NCI-H2227 (cell line): ENCODE measurements at regions not wholly inside any gene's neighbourhood (a gene's known extent, or its start where the extent isn't known, plus 50 kb on each side); places are given as distances from the start of the nearest gene placed in this dataset.
"Not testable (repeated sequence)": the region's sequence is repeated elsewhere in the genome, so short reads cannot be mapped to it uniquely, and the experiment has no call there.

Source experiments
- DNase-seq: peaks from one replicate; lab custom pipeline; 2025; ENCODE audit not compliant: unreplicated experiment; lab: John Stamatoyannopoulos, UW

GRCh38 chr1:228847451-228847850 lies 112.2 kb downstream of the RHOU start:
- not testable (repeated sequence) for DNase-seq

- no peak for DNase-seq
These were observed 113.1 kb downstream of the RHOU start for GRCh38 chr1:228848406-228848805.

DNA sequence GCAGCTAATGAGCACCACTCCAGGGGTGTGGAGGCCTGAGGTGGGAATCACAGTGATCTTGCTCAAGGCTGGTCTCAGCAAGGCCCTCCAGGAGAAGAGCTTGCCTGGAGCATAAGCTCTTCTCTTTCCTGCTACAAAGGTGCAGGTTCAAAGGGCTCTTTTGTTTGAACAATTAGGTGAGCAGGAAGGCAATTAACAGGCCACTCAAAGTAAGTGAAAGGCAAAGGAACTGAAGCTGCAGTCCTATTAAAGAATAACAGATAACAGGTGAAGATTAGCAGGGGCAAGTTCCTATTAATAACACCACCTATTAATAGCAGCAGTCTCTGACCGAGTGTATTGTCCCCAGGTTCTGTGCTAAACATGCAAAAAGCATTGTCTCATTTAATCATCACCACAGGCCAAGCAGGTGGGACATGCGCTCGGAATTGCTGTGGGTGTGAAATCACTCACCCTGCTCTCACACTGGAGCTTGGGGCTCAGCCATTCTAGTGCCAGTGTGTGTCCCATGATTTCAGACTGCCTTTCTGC lies 113.8 kb downstream of the RHOU start:
- DNase-seq: no peak

- DNase-seq: no peak
These were observed 115.1 kb downstream of the RHOU start for GRCh38 chr1:228850141-228851100.

DNA sequence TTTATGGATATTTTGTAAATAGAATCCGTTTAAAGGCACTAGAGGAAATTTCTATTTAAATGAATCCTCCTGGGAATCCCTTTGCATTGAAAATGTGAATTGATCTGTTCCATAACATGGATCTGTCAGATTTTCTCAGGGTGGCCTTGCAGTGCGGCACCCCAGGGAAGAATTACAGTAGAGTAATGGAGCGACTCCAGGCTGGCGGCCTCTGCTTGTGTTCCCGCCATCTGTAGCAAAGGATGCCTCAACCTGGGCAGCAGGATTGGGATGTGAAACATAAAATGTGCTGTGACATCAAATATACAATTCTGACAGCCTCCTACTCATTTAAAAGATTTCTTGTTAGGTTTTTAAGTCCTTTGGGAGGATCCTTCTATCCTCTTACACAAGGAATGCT lies 115.9 kb downstream of the RHOU start:
- DNase-seq: no peak

DNA sequence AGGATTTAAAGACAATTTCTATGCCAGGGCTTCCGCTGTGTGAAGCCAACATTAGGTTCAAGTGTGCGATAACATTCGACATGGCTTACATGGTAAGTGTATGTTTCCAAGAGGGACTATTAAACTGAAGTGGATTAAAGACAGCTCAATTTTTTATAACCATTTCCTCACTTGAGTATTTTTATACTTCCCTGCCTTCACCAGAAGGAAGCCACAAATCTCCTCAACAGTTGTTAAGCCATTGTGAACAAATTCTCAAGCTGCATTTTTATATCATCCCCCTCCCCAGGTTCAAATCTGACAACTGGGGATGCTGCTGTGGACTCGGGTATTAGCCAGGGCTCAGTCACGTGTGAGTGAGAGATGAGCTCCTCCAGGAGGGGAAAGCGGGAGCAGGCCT lies 116.3 kb downstream of the RHOU start:
- DNase-seq: no peak

DNA sequence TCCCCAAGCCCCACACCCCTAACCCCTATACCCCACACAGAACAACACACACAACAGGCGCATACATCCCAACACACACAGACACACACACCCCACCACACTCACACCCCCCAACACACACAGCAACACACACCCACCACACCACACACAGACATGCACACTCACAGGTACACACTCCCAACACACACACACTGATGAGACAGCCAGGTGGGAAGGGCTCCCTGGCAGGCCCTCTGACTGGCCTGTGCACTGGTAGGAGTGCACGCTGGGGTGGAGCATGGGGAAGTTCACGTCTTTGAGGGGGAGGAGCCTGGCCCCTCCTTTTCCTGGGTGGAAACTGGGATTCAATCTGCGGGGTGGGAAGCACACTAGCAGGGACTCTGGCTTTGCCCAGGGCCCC lies 116.7 kb downstream of the RHOU start:
- DNase-seq: no peak

GRCh38 chr1:228852511-228853088 lies 117.3 kb downstream of the RHOU start:
- no peak for DNase-seq

GRCh38 chr1:228853191-228853590 lies 117.9 kb downstream of the RHOU start:
- no peak for DNase-seq

DNA sequence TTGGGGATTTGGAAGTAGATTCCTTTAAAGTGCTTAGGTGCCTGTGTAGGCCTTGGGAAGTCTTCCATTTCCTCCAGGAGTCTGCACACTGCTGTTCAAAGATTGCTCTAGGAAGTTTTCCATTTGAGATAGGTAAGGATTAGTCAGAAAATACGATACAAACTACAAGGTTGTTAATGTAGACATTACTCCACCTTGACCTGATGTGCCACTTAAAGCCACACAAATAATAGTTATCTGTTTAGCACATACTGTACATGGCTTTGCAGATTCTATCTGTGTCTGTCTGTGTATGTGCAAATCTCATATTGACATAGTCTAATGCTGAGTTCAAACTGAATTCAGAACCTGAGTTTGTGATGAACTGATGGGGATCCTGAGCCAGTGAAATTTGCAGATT lies 118.4 kb downstream of the RHOU start:
- no peak for DNase-seq

GRCh38 chr1:228854907-228855306 lies 119.6 kb downstream of the RHOU start:
- DNase-seq: no peak

DNA sequence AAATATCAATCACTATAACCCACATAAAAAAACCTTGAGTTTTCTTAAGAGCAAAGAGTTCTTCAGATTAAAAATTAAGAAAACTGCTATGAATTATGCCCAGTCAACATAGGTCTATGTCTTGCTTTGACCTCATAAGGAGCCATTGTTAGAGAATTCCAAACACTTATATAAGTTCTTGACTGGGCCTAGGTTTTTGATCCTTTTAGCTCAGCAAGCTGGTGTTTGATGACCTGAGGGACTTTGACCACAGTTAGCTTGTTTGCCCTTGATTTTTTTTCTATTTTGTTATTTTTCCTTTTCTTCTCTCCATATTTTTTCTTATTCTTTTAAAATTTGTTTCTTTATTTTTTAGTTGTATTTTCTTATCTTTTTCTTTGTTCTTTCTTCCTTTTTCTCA lies 122.3 kb downstream of the RHOU start:
- no peak for DNase-seq

DNA sequence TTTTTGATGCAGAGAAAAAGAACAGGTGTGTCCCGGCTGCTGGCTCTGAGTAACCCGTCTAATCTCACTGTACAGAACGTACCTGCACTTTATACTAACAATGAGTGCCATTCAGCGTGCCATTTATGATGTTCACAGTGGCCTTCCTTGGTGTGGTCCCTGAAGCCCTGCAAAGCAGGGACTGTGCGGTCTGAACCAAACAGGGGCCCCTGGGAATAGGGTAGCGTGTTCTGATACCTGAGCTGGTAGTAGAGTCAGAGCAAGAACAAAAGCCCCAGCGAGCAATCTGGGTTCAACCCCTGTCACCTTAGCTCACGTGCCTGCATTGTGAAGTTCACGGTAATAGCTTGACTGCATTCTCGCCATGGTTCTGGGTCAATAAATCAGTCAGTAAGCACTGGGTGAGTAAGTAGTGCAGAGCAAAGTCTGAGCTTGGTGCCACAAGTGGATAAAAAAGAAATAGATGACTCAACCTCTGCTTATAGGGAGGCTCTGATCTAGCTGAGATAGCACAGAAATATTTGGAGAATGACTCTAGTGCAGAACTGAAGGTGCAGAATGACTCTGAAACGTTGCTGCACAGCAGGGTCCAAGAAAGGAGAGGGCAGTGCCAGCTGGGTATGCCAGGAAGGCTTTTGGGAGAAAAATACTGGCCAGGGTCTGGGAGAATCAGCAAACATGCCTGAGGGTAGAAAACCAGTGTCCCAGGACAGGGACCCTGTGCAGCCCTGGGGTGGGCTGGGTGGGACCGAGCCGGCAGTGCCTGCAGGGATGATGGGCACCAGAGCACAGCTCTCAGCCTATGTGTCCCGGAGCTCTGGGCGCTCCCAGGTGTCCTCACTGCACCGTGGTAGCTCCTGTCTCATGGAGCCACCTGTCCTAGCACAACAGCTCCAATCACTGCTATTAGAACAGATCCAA lies 125.9 kb downstream of the RHOU start:
- DNase-seq: peak; percentile 20

DNA sequence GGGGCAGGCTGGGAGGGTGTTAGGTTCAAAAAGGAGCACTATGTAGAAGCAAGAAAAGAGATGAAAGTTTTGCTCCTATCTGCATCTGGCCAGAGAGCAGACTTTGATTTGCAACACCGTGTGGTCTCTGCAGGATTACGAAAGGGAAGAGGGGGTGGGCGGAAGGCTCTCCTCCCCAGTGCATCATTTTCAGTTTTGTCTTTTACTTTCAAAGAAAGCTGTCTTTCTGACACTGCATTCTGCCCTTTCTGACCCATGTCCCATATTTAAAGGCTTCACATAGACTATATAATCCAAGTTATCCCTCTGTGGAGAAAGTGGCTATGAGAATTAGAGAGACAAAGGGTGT lies 126.5 kb downstream of the RHOU start:
- DNase-seq: no peak

DNA sequence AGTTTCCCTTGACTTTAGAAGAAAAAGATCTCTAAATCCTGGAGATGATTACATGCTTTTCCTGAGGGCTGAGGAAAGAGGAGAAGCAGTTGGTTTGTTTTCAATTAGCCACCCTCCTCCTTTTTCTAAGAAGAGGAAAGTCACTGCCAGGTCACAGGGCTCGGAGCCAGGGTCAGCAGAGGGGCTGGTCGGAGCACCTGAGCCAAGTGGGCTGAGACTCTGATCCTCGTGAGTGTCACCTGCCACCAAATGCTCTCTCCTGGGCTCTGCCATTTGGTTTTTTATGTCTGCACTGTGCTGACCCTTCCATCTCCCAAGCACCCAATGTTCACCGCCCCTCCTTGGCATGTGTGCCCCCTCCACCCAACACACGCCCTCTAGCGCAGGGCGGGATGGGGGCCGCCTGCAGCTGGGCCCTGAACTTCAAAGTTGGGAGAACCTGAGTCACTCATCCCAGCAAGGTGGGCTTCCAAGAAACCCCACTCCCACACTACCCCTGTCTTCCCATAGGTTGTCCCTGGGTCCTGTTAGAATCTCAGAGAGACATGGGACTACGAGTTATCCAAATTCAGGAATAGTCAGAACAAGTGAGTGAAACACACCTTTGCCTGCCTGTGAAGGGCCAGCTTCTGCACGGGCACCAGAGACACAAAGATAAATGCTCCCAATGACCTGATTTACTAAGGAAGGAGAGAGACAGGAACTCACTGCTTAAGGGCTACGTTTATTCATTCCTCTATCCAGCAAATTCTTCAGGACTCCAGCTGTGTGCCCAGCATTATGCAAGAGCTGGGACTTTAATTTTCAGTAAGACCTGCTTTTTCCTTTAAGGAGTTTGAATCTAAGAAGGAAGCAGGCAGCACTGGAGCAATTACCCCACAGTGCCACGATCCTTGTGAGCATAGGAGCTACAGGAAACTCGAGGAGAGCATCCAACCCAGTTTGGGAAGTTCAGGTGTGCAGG lies 127.5 kb downstream of the RHOU start:
- no peak for DNase-seq

GRCh38 chr1:228863776-228864175 lies 128.5 kb downstream of the RHOU start:
- no peak for DNase-seq

DNA sequence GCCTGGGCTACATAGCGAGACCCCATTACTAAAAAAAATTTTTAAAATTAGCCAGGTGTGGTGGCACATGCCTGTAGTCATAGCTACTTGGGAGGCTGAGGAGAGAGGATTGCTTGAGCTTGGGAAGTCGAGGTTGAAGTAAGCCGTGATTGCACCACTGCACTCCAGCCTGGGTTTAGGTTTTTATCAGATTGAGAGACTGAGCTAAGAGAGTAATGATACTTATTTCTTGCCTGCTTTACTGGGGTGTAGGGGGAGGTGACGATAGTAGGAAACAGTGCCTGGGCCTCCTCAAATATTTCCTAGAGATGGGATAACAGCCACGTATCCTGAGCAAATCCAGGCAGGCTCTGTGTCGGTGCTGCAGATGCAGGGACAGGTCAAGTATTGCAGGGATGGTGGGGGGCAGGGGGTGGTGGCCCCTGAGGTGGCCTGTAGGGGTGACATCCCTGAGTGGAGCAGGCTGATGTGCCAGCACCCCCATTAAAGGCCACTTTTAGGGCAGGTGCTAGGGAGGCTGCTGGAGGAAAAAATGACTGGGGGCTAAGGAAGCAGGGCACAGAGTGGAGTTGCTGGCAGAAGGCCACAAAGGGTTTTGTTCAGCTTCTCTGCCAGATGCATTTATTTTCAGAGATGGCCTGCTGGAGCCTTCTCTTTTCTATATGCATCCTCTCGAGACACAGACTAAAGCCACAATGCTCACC lies 130.5 kb downstream of the RHOU start:
- peak; percentile 54 for DNase-seq

- peak; percentile 54 for DNase-seq
These were observed 131.2 kb downstream of the RHOU start for GRCh38 chr1:228866468-228866867.

DNA sequence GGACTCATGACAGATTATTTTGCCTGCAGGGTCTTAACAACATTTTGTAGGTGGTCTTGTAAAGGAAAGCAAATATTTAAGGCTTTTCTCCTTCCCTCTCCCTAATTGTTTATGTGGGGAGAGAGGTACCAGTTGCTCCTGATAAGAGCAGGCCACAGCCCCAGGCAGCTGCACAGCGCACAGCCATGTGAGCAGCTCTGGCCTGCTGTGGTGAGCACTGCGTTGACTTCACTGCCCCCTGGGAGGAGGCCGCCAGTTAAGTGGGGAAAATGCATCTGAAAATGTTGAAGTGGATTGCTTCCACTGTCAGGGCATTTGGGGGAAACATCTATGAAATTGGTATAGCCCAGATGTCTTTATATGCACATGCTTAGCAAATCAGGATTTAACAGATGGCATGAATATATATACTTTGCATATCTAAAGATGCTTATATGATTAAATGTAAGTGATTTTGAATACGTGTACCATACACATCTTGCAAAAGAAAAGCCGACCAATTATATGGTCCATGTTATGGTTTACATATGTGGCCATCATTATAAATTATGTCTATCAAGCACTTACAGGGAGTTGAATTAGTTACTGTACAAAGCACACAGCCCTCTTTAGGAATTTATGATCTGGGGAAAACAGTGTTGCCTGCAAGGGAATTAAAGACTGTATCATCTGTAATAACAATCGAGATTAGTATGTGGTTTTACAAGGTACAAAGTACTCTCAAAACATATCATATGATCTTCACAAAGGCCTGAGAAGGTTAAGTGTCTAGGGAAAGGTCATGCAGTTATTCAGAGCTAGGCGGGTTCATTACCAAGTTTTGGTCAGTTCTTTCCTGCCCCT lies 132.1 kb downstream of the RHOU start:
- peak; percentile 73 for DNase-seq
